GM21515 (cell line): ENCODE measurements at regions not wholly inside any gene's neighbourhood (a gene's known extent, or its start where the extent isn't known, plus 50 kb on each side); places are given as distances from the start of the nearest gene placed in this dataset.

Source experiments
- ATAC-seq: cut with Tn5 transposase; IDR thresholded peaks from one replicate; pipeline ENCODE4 v1.9.1; 2021; ENCODE audit not compliant: unreplicated experiment

DNA sequence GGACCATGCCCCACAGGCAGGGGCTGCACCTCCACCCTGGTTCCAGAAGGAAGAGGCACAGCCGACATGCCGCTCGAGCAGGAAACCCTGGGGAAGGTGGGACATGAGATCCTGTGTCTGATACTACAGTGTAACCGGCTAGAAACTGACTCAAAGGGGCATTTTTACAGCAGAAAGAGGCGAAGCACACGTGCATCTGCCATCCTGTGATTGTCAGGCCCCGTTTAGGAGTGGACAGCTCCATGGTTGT is 62.7 kb downstream of the SIK1 start:
- no peak for ATAC-seq

DNA sequence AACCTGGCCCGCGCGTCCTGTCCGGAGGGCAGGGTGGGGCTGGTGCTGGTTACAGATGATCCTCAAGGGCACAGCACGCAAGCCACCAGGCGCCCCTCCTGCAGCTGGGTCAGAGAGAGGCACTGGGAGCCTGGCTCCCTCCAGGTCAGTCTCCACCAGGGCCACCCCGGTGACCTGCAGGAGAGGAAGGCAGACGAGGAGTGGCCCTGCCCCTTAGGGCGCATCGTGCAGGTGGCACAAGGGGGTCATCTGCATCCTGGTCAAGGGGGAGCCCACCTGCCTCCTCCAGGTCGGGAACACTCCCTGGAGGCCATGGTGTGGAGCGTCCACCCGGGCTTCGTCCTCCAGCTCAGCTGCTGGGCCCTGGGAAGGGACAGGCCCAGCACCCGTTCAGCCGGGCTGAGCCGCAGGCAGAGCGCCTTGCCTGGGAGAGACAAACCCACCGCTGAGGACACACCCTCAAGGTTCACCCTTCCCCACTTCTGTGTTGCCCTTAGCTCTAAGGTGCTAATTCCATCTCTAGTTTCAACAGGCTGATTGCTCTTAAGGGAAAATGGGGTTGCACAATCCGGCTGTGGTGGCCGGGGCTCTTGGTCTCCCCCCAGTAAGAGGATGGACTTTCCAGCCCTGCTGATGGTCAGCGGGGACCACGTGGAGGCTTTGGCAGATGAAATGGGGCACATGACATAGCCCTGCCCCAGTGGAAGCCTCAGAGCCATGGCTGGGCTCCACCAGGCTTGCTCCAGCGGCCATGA is 63.2 kb downstream of the SIK1 start:
- no peak for ATAC-seq

DNA sequence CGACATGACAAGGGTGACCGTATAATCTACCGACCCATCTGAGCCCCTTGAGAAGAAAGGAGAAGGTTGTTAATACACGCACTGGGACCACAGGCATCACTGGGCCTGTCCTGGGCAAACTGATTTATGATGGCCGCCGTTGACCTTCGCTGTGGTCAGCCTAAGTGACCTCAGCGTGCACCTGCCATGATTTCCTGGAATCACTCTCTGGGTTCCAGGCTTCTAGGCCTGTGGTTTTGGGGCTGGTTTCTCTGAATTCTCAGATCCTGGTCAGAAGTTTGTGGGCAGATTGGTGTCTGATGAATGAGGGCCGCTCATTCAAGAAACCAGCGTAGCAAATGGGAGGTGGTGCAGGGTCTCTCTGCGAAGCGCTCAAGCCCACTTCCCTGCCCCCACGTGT is 64.0 kb downstream of the SIK1 start:
- ATAC-seq, result no peak

DNA sequence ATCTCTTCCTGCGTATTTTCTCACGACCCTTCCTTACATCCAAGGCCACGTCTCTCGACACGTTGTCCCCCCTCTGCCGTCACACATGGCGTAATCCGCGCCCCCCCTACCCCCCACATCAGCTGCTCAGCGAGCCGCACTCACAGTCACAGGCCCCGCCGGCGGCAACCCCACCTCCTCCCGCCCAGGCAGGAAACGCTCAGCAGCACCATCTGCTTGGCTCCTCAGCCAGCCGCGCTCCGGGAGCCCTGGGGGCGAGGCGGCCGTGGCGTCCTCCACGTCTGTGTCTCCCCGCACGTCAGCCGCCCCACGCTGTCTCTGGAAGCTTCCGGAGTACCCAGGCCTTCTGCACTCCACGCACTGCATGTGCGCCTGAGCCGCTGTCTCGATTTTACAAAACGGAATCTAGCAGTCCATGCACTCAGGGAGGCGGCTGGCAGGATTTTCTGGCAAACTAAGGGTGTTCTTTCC is 64.6 kb downstream of the SIK1 start:
- peak; percentile 41 for ATAC-seq

DNA sequence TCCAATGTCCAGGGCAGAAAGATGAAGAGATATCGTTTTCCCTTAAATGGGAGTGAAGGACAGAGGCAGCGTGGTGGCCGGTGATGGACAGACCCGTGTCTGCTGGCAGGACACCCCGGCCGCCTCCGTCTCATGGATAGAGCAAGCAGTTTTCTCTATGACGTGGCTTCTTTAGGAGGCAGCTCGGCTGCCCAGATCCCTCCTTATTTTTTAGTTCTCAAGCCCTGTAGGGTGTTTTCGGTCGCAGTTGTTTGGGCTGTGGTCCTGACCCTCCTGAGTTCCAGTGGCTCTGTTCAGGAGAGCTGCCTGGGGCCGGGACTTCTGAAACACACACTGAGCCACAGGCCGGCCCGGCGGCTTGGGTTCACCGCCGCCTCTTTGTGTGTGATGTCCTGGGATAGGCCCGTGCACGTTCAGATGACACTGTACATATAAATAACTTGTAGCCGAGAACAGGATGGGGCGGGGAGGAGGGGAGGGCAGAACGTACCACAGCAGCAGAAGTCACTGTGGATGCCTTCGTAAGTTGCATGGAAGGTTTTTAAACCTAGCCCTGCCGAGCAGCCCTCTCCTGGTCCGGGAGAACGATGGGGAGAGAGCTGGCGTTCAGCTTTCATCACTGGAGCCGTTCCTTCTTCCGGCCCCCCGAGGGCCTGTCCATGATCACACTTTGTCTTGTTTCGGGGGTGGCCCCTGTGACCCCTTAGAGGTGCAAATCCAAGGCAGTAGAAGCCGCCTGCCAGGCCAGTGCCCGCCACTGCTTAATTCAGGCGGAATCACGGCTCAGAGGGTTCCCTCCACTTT is 65.2 kb downstream of the SIK1 start:
- peak; percentile 41 for ATAC-seq

DNA sequence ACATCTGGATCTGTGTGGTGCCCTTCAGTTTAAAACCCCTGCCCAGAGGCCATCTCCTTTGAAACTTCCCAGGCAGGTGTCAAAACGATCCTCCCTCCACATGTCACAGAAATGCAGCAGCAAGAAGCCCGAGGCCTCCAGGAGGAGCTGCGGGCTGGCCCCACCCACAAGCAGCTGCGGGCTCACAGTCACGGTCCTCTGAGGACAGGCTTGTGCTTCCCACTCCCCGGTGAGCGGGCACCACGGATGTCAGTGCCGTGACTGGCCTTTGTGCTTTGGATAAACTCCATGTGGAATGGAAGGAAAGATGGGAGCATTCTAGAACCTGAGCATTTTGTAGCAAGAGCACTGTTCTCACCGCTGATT is 65.8 kb downstream of the SIK1 start:
- no peak for ATAC-seq

DNA sequence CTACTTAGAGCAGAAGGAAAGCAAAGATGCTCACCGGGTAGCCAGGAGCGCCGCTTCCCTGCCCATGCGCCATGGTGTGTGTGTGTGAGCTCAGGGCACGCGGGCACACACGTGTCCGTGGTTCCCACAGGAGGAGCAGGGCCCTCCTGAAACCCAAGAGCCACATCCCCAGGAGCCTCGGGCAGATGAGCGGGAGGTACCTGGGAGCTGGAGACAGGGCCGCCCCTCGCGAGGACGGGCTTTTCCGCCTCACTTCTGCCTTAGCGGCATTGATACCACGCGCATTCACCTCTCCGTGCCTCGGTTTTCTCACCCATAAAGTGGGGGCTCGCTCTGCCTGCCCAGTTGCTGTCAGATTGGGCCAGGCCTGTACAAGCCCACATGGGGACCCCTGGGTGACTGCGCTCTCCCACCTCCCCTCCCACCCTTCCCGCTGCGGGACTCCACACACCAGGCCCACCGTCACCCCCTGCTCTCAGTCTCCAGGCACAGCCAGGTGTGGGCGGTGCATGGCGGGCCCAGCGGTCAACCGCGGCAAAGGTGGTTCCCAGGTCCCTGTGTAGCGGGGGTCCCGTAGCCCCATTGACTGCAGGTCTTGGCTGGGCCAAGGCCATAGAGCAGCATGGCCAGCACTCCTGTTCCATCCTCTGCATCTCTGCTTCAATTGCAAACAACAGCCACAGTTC is 66.3 kb downstream of the SIK1 start:
- ATAC-seq, result no peak

DNA sequence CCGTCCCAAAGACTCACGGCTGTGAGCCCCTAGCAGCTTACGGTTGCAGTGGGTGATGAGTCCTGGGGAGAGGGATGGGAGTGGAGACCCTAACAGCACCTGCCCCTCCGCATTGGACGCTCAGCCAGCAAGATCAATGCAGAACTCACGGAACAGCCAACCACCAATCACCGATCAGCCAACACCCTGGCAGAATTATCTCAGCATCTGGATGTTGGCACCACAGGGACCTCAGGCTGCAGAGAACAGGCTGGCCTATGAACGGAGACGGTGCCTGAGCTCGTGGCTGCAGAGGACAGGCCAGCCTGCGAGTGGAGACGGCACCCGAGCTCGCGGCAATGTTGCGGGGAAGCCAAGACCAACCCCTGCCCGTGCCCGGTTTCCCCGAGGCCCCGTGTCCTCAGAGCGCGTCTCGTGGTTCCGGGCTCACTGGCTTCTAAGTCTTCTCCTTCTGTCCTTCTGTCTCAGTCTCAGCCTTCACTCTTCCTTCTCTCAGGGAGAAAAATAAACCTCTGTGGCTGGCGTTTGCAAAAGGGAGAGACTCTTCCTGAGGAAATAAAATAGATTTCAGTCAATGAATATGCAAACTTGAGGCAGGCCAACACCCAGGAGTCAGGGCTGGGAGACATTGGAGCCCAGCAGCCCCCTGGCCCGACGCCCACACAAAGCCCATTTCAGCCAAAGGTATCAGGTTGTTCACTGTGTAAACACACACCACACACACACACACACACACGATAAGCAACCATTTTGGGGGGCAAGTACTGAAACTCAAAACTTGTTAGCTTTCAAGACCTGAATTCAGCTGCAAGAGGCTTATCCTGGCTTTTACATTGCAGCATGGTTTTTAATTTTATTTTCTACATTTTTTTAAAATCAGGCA is 67.8 kb downstream of the SIK1 start:
- ATAC-seq, result no peak

DNA sequence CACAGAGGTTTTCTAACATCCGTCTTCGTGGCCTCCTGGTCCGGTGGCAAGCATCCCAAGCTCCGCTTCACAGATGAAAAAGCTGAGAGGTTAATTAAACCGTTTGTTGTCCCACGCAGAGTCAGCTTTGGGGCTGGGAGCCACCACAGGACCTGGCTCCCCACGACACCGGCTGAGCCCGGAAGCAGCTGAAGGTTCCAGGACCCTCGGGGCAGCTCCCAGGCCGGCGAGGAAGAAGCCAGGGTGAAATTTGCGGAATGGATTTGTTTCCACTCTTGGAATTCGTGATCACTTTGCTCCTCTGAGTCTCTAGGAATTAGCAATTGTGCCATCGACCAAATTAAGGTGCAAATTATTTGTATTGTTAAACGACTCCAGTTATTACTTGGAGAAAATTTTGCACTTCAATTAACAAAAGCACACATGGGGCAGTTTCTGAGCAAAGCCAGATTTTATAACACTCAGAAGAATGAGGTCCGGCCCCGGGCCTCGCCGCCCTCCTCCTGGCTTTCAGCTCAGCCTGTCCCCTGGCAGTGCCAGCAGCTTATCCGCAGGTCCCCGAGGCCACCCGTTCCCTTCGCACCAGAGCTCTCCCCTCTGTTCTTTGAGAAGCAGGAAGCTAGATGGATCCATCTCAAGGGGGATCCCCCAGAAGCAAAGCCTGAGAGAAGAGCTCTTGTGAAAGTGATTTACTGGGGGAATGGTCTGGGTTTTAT is 69.1 kb downstream of the SIK1 start:
- ATAC-seq, result no peak

DNA sequence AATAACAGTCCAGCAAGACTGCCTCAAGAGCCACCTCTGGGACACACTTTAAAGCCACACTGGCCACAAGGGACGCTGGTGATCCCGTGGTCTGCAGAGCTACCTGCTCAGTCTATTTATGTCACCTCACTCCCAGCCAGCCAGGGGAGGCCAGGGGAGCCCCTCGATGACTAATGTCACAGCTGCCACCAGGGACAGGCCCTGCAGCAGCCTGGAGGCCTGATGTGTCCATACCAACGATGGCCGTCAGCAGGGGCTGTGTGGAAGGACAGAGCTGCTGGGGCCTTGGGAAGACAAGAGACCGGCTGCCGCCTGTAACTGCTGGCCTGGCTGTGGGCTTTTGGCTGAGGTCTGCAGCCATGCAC is 71.0 kb downstream of the SIK1 start:
- ATAC-seq, result no peak

DNA sequence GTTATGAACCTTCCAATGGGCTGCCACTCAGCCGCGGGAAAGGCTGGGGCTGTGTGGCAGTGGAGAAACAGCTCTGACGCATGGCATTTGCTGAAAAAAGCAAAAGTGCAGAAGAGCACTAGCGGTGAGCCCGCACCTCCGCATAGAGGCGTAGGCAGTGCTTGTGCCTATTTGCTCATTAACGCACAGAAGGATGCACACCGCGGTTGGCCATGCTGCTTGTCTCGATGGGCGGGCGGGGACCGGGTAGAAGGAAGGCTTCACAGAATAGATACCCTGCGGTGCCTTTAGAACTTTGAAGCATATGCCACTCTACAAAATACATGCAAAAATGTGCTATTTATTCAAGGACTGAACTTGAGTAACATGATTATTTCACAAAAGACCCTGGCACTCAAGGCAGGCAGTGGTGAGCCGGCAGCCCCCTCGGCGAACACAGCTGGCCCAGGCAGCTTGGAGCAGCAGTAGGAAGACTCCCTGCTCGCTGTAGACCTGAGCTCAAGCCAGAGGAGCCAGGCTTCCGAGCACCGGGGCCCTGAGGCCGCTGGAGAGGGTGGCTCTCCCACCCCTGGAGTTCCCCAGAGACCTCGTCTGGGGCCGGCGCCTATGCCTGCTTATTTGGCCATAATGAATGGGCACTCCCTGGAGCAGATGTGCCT is 71.5 kb downstream of the SIK1 start:
- ATAC-seq, result no peak

DNA sequence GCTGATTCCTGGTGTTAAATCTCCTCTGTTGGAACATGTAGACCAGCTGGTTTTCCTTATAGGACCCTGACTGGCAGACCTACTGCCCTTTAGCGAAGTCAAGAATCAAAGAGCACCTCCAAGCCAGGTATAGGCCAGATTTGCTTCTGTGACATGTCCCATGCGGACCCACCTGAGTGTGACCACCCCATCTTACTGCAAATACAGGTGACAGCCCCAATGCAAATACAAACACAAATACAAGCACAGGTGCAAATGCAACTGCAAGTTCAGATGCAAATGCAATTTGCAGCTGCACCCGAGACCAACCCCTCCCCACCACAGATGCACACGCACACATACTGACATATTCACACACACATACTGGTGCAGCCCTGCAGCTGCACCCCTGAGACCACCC is 72.3 kb downstream of the SIK1 start:
- no peak for ATAC-seq

DNA sequence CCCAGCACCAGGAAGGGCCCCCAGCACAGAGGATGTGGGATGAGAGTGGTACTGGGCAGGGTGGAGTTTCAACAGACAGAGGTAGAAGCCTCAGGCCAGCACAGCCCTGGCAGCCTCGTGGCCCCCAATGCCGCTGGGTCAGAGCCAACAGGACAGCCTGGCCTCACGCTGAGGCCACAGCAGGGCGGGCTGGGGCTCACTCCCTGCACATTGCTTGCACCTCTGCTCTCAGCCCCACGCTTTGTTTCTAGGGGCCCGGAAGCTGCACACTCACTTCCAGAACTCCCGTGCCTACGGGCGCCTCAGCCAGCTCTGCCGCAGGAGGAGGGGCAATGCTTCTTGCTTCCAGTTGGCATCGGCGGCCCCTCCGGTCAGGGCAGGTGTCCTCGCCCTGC is 72.9 kb downstream of the SIK1 start:
- no peak for ATAC-seq

DNA sequence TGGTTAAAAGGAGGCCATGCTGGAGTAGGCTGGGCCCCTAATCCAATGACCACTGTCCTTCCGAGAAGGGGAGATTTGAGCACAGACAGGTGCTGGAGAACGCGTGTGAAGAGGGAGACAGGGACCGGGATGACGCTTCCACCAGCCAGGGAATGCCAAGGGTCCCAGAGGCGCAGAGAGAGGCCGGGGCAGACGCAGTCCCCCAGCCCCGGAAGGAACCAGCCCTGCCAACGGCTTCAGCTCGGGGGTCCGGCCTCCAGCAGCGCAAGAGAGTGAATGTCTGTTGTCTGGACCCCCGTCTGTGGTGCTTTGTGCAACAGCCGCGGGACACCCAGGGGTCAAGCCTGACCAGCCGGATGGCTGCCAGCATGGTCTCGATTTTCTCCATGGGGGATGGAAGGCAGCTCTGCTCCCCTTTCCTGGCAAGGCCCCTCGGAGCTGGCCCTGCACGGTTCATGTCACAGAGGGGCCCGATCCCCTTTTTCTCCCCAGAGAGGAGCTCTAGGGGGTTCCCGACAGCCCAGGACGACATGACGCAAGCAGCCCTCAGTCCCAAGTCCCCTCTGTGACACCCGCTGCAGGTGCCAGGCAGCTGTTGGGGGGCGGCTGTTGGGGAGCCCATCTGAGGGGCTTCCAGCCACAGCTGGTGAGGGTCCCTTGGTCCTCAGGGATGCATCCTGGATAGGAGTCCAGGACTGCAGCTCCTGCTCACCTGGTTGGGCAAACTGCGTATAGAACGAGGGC is 73.5 kb downstream of the SIK1 start:
- ATAC-seq, result no peak

DNA sequence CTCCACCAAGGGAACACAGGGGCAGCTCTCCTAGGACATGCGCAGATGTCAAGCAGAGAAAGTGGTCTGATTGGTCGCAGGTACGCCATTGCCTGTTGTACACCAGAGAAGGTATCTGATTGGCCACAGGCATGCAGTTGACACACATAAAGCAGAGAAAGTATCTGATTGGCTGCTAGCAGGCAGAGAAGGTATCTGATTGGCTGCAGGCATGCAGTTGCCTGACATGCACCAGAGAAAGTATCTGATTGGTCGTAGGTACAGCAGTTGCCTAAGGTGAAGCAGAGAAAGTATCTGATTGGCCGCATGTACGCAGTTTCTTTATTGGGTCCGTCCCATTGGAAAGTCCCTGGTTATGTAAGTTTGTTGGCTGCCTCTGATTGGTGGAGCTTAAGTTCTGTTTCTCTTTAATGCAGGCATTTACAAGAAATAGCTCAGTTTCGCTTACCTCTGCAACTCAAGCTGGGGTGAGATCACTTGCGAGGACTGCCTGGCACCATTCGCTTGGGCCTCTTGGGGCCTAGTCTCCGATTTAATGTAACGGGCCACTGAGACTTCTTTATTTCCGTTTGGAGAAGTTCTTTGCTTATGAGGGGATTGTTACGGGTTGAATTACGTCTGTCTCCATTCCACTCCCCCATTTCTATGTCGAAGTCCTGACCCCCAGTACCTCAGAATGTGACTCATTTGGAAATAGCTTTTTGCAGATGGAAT is 74.2 kb downstream of the SIK1 start:
- ATAC-seq, result peak; percentile 78

DNA sequence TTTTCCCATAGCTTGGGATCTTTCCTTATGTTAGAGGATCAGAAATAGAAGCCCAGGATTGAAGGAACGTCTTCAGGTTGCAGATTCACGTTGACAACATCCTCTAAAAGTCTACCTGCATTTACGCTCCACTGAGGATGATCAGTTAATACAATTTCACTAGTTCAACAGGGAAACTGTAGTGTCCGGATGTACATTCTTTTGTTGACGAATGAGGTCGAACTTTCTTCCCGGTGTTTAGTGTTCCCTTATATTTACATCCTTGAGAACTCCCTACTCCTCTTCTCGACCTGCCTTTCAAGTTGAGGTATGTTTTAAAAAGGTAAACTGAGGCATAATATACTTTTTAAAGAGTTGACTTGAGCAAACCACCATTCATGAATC is 74.8 kb downstream of the SIK1 start:
- ATAC-seq, result no peak

DNA sequence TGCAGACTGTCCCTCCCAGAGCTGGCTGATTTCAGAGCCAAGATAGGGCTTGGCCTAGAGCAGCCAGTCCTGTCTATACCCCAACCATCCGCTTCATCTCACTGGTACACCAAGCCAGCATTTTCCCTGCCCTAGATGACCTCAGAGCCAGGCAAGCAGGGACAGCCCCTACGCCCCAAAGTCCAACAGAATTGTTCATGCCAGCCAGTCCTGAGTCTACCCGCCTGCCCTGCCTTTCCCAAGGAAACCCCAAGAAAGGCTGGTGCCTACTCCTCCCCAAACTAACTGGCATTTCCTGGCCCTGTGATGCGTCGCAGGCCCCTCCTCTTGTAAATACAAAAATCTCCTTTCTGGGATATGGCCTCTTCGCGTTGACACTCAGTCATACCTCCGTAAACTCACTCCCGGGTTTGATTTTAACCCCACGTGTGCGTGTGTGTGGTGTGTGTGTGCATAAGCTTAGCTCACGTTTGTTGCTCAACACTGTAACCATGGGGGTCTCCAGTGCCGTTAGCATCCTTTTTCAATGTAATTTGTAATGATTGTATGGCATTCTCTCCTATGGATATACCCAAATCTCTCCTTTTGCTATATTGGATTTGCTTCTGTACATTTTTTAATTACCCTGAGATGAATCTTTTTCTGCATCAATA is 75.3 kb downstream of the SIK1 start:
- ATAC-seq, result no peak

DNA sequence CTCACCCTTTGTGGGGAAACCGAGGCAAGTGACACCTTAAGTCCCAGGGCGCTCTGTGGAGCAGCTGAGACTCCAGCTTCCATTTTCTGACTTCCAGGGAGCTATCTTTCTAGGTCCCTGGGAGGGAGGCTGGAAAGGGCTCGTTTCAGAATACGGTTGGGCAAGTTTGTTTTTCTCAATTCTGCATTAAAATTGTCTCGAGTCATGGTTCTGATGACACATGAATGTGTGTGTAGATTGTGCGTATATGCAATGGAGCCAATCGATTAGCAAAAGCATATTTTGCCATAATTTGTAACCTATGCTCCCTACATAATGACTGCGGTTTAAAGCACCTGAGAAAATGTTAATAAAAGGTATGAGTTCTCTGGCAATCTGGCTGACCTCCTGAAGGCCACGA is 77.3 kb downstream of the SIK1 start:
- no peak for ATAC-seq
